WTC11 (cell line): ENCODE measurements at regions not wholly inside any gene's neighbourhood (a gene's known extent, or its start where the extent isn't known, plus 50 kb on each side); places are given as distances from the start of the nearest gene placed in this dataset.

Source experiments
- ATAC-seq: fragments of 200-7000 bp; cut with Tn5 transposase; 2 replicates; pipeline ENCODE4 v1.10.0; 2021; ENCODE audit warnings: mild to moderate bottlenecking, moderate library complexity
- CTCF ChIA-PET: fragments of 300-600 bp; sonication (Branson Sonifier 250); formaldehyde crosslinking; loops from one replicate; lab custom pipeline; 2021; ENCODE audit warnings: antibody characterized with exemption; lab: Charles Lee
- POLR2A ChIA-PET: fragments of 350-600 bp; sonication (Branson Sonifier 250); formaldehyde crosslinking; loops from one replicate; lab custom pipeline; 2021; ENCODE audit warnings: antibody characterized with exemption; lab: Charles Lee
- DNase-seq: peaks from one replicate; pipeline ENCODE4 v3.0.0; 2021; ENCODE audit warnings: low spot score
- H3K27ac Mint-ChIP-seq: 2 replicates; pipeline ENCODE4 v1.8.0; 2021; ENCODE audit warnings: mixed read lengths
- H3K27me3 Mint-ChIP-seq: 2 replicates; pipeline ENCODE4 v1.8.0; 2021; ENCODE audit warnings: low read depth, mild to moderate bottlenecking, moderate library complexity, mixed read lengths
- H3K36me3 Mint-ChIP-seq: 2 replicates; pipeline ENCODE4 v1.8.0; 2021; ENCODE audit warnings: mixed read lengths
- H3K4me1 Mint-ChIP-seq: 2 replicates; pipeline ENCODE4 v1.8.0; 2022; ENCODE audit warnings: mixed read lengths
- H3K4me3 Mint-ChIP-seq: 2 replicates; pipeline ENCODE4 v1.8.0; 2021; ENCODE audit warnings: mild to moderate bottlenecking, moderate library complexity, mixed read lengths
- H3K9me3 Mint-ChIP-seq: 2 replicates; pipeline ENCODE4 v1.8.0; 2021; ENCODE audit warnings: mixed read lengths
- E2F5 ChIP-seq: sonication (generic); formaldehyde crosslinking; IDR thresholded peaks from 2 replicates; pipeline ENCODE4 v1.8.1; 2022; ENCODE audit warnings: mild to moderate bottlenecking, moderate library complexity, missing genetic modification reagents
- ESRRA ChIP-seq: sonication (generic); formaldehyde crosslinking; IDR thresholded peaks from 2 replicates; pipeline ENCODE4 v1.8.1; 2022; ENCODE audit warnings: mild to moderate bottlenecking, missing genetic modification reagents, borderline replicate concordance
- FOXJ3 ChIP-seq: sonication (generic); formaldehyde crosslinking; IDR thresholded peaks from 2 replicates; pipeline ENCODE4 v1.9.0; 2021; ENCODE audit warnings: missing genetic modification reagents, mild to moderate bottlenecking, borderline replicate concordance
- GTF2I ChIP-seq: fragments of 250-450 bp; sonication (Bioruptor Pico); conservative IDR thresholded peaks from 2 replicates; pipeline ENCODE4 v1.4.0; 2021; ENCODE audit warnings: mild to moderate bottlenecking
- IRF1 ChIP-seq: sonication (generic); formaldehyde crosslinking; IDR thresholded peaks from 2 replicates; pipeline ENCODE4 v1.8.0; 2023; ENCODE audit warnings: missing genetic modification reagents
- IRF2 ChIP-seq: sonication (generic); formaldehyde crosslinking; IDR thresholded peaks from 2 replicates; pipeline ENCODE4 v1.8.0; 2022; ENCODE audit warnings: low read depth, missing genetic modification reagents, borderline replicate concordance
- MXD4 ChIP-seq: fragments of 250-450 bp; sonication (Bioruptor Pico); IDR thresholded peaks from 2 replicates; pipeline ENCODE4 v1.8.0; 2021; ENCODE audit warnings: mild to moderate bottlenecking, moderate library complexity, borderline replicate concordance
- NR3C1 ChIP-seq: sonication (generic); formaldehyde crosslinking; conservative IDR thresholded peaks from 2 replicates; pipeline ENCODE4 v1.8.1; 2023; ENCODE audit warnings: low read depth, mild to moderate bottlenecking, missing genetic modification reagents
- STAT6 ChIP-seq: sonication (generic); formaldehyde crosslinking; conservative IDR thresholded peaks from 2 replicates; pipeline ENCODE4 v1.8.1; 2023; ENCODE audit warnings: mild to moderate bottlenecking, low read depth, missing genetic modification reagents, moderate library complexity
- TEAD1 ChIP-seq: sonication (generic); formaldehyde crosslinking; IDR thresholded peaks from 2 replicates; pipeline ENCODE4 v1.8.0; 2022; ENCODE audit warnings: mild to moderate bottlenecking, missing genetic modification reagents
- USF2 ChIP-seq: sonication (generic); formaldehyde crosslinking; IDR thresholded peaks from 2 replicates; pipeline ENCODE4 v1.8.1; 2023; ENCODE audit warnings: mild to moderate bottlenecking, missing genetic modification reagents, moderate library complexity
- ZNF281 ChIP-seq: sonication (generic); formaldehyde crosslinking; IDR thresholded peaks from 2 replicates; pipeline ENCODE4 v1.8.0; 2023; ENCODE audit warnings: mild to moderate bottlenecking, missing genetic modification reagents
- ZNF317 ChIP-seq: sonication (generic); formaldehyde crosslinking; IDR thresholded peaks from 2 replicates; pipeline ENCODE4 v1.8.1; 2023; ENCODE audit warnings: low read depth, mild to moderate bottlenecking, moderate library complexity, missing genetic modification reagents, borderline replicate concordance
- ZNF416 ChIP-seq: fragments of 250-450 bp; sonication (Bioruptor Pico); IDR thresholded peaks from 2 replicates; pipeline ENCODE4 v1.9.0; 2021; ENCODE audit warnings: mild to moderate bottlenecking, inconsistent platforms
- ZNF425 ChIP-seq: fragments of 250-450 bp; sonication (Bioruptor Pico); conservative IDR thresholded peaks from 2 replicates; pipeline ENCODE4 v1.9.0; 2021; ENCODE audit warnings: mild to moderate bottlenecking
- TF ChIP-seq, protein P1 (sequence below): fragments of 250-450 bp; sonication (Bioruptor Pico); IDR thresholded peaks from 2 replicates; pipeline ENCODE4 v1.9.0; 2021; ENCODE audit warnings: moderate library complexity, mild to moderate bottlenecking, inconsistent platforms, borderline replicate concordance
- TF ChIP-seq, protein P2 (sequence below): fragments of 250-450 bp; sonication (Bioruptor Pico); IDR thresholded peaks from 2 replicates; pipeline ENCODE4 v1.9.0; 2021; ENCODE audit warnings: mild to moderate bottlenecking
- TF ChIP-seq, protein P3 (sequence below): sonication (generic); formaldehyde crosslinking; IDR thresholded peaks from 2 replicates; pipeline ENCODE4 v1.8.0; 2022; ENCODE audit warnings: mild to moderate bottlenecking, missing genetic modification reagents

DNA sequence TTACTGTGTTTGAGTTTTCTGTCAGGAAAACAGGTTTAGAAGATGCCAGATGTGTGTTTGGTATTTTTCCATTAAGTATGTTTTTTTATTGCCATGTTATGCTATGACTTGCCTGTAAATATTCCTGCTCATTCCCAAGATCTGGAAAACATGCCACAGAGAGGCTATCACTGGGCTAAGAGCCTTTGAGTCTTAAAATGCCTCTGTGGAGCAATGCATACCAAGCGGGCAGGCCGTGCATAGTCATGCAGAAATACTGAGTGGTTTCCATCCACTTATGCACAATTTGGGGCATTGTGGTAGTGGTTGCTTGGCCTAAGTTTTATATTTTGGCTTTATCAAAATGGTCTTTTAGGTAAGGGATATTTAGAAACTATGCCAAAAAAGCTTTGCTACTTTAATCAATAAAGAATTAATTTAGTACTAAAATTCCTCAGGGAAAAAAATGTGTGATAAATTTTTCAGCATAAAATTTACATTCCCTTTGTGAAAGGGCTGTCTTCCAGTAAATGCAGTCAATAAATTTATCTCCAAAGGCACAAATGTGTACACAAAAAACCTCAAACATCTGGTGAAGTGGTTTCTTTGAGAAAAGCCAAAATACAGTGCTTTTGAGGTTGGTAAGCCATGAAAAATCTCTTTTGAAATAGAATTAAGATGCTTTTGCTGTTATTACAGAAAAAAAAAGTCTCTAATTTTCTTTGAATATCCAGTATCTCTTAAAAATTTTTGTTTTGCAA, 341.3 kb upstream of the FBXO33 start:
- peaks cover 19% of the 10 kb centered on the region for H3K4me1 Mint-ChIP-seq
- CTCF ChIA-PET: no interaction called here
- no peak overlapping the region; the same call in 1 of the 2 replicates for H3K27ac Mint-ChIP-seq
- no peaks in the 10 kb centered on the region for H3K36me3 Mint-ChIP-seq
- no peaks in the 10 kb centered on the region for H3K27me3 Mint-ChIP-seq
- DNase-seq (no peak), ATAC-seq (peak; percentile 61)
- POLR2A ChIA-PET: no interaction called here
- H3K4me3 Mint-ChIP-seq: no peak overlapping the region
- H3K9me3 Mint-ChIP-seq: no peaks in the 10 kb centered on the region; the same call in 1 of the 2 replicates
- no peak for TF ChIP-seq USF2 (CRISPR knock-in tag)
- no peak for TF ChIP-seq ZNF317
- no peak for TF ChIP-seq NR3C1 (CRISPR knock-in tag)
- TF ChIP-seq, protein P1, sequence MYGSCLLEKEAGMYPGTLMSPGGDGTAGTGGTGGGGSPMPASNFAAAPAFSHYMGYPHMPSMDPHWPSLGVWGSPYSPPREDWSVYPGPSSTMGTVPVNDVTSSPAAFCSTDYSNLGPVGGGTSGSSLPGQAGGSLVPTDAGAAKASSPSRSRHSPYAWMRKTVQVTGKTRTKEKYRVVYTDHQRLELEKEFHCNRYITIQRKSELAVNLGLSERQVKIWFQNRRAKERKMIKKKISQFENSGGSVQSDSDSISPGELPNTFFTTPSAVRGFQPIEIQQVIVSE (CRISPR knock-in tag): no peak
- TF ChIP-seq, protein P2, sequence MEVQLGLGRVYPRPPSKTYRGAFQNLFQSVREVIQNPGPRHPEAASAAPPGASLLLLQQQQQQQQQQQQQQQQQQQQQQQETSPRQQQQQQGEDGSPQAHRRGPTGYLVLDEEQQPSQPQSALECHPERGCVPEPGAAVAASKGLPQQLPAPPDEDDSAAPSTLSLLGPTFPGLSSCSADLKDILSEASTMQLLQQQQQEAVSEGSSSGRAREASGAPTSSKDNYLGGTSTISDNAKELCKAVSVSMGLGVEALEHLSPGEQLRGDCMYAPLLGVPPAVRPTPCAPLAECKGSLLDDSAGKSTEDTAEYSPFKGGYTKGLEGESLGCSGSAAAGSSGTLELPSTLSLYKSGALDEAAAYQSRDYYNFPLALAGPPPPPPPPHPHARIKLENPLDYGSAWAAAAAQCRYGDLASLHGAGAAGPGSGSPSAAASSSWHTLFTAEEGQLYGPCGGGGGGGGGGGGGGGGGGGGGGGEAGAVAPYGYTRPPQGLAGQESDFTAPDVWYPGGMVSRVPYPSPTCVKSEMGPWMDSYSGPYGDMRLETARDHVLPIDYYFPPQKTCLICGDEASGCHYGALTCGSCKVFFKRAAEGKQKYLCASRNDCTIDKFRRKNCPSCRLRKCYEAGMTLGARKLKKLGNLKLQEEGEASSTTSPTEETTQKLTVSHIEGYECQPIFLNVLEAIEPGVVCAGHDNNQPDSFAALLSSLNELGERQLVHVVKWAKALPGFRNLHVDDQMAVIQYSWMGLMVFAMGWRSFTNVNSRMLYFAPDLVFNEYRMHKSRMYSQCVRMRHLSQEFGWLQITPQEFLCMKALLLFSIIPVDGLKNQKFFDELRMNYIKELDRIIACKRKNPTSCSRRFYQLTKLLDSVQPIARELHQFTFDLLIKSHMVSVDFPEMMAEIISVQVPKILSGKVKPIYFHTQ (CRISPR knock-in tag): no peak
- no peak for TF ChIP-seq GTF2I (CRISPR knock-in tag)
- TF ChIP-seq TEAD1 (CRISPR knock-in tag): no peak
- TF ChIP-seq FOXJ3 (CRISPR knock-in tag): no peak
- TF ChIP-seq IRF1 (CRISPR knock-in tag): no peak
- no peak for TF ChIP-seq ZNF416 (CRISPR knock-in tag)
- no peak for TF ChIP-seq IRF2 (CRISPR knock-in tag)
- TF ChIP-seq ZNF425 (CRISPR knock-in tag): no peak
- TF ChIP-seq ZNF281 (CRISPR knock-in tag): no peak
- no peak for TF ChIP-seq ESRRA (CRISPR knock-in tag)
- TF ChIP-seq MXD4 (CRISPR knock-in tag): no peak
- TF ChIP-seq, protein P3, sequence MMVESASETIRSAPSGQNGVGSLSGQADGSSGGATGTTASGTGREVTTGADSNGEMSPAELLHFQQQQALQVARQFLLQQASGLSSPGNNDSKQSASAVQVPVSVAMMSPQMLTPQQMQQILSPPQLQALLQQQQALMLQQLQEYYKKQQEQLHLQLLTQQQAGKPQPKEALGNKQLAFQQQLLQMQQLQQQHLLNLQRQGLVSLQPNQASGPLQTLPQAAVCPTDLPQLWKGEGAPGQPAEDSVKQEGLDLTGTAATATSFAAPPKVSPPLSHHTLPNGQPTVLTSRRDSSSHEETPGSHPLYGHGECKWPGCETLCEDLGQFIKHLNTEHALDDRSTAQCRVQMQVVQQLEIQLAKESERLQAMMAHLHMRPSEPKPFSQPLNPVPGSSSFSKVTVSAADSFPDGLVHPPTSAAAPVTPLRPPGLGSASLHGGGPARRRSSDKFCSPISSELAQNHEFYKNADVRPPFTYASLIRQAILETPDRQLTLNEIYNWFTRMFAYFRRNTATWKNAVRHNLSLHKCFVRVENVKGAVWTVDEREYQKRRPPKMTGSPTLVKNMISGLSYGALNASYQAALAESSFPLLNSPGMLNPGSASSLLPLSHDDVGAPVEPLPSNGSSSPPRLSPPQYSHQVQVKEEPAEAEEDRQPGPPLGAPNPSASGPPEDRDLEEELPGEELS (CRISPR knock-in tag): no peak
- no peak for TF ChIP-seq E2F5 (CRISPR knock-in tag)
- TF ChIP-seq STAT6 (CRISPR knock-in tag): no peak
